ENCODE measurements at regions not wholly inside any gene's neighbourhood (a gene's known extent, or its start where the extent isn't known, plus 50 kb on each side); places are given as distances from the start of the nearest gene placed in this dataset.

- TF ChIP-seq POLR2AphosphoS5 (IDR thresholded peaks at IDR 0.05) (no peak), CTCF (IDR thresholded peaks at IDR 0.05; ENCODE audit: poor library complexity, severe bottlenecking) (no peak), RAD21 (conservative IDR thresholded peaks at IDR 0.05) (no peak), EZH2 (IDR thresholded peaks at IDR 0.05; ENCODE audit: borderline replicate concordance, insufficient read depth, low read length, poor library complexity, severe bottlenecking) (no peak), MXI1 (conservative IDR thresholded peaks at IDR 0.05; ENCODE audit: poor library complexity, severe bottlenecking) (no peak), SMC3 (conservative IDR thresholded peaks at IDR 0.05; ENCODE audit: poor library complexity) (no peak), TAF1 (IDR thresholded peaks at IDR 0.05; ENCODE audit: low read depth) (no peak)
These were observed 894.5 kb upstream of the MBL2 start for GRCh38 chr10:53667063-53667462.
